Gastrocnemius medialis (tissue), 4 donors: ENCODE measurements at regions not wholly inside any gene's neighbourhood (a gene's known extent, or its start where the extent isn't known, plus 50 kb on each side); places are given as distances from the start of the nearest gene placed in this dataset.

Source experiments
- ATAC-seq, 2 donors: fragments of 150-250 bp; one replicate each; pipeline ENCODE4 v1.9.1; 2016
- DNase-seq, 2 donors: peaks; one replicate each; pipeline ENCODE4 v3.0.0-alpha.2; 2019
- H3K27ac ChIP-seq, 4 donors: fragments of 200-600 bp; sonication (generic); 1 replicate in 1 of 4; 2 replicates in 3 of 4; pipeline ENCODE4 v1.5.1; 2016 to 2018; ENCODE audit warnings: mild to moderate bottlenecking in 2 of 4, moderate library complexity in 1 of 4
- H3K27me3 ChIP-seq, 3 donors: fragments of 200-600 bp; sonication (generic) in 2 of 3; 1 replicate in 1 of 3; 2 replicates in 2 of 3; pipeline versions ENCODE4 v1.5.1 to v1.6.0; 2016 to 2019; ENCODE audit warnings: mild to moderate bottlenecking in 1 of 3, moderate library complexity in 1 of 3
- H3K36me3 ChIP-seq, 2 donors: fragments of 200-600 bp; sonication (generic) in 1 of 2; one replicate each; pipeline ENCODE4 v1.5.1; 2017 to 2018
- H3K4me1 ChIP-seq, 2 donors: fragments of 200-600 bp; sonication (generic) in 1 of 2; one replicate each; pipeline ENCODE4 v1.5.1; 2016 to 2017; ENCODE audit warnings: mild to moderate bottlenecking in 2 of 2
- H3K4me3 ChIP-seq, 4 donors: fragments of 200-600 bp; sonication (generic) in 3 of 4; 1 replicate in 1 of 4; 2 replicates in 3 of 4; pipeline ENCODE4 v1.5.1; 2016 to 2019; ENCODE audit warnings: mild to moderate bottlenecking in 2 of 4
- H3K9me3 ChIP-seq, 3 donors: fragments of 200-600 bp; sonication (generic) in 2 of 3; 1 replicate in 1 of 3; 2 replicates in 2 of 3; pipeline ENCODE4 v1.5.1; 2016 to 2019
- CTCF ChIP-seq, 5 experiments: fragments of 450-650 bp in 3 of 5; fragments of 200-600 bp in 2 of 5; sonication (generic) in 2 of 5; IDR thresholded peaks in 4 of 5; conservative IDR thresholded peaks in 1 of 5; 1 replicate in 4 of 5; 2 replicates in 1 of 5; pipeline ENCODE4 v1.5.1; 2016 to 2019; ENCODE audit warnings: antibody characterized with exemption in 5 of 5, mild to moderate bottlenecking in 3 of 5, moderate library complexity in 3 of 5
- POLR2A ChIP-seq, 2 donors: fragments of 450-650 bp; IDR thresholded peaks; one replicate each; pipeline ENCODE4 v1.6.1; 2017; ENCODE audit warnings: antibody characterized with exemption in 2 of 2, mild to moderate bottlenecking in 2 of 2, moderate library complexity in 2 of 2
- in situ Hi-C, 4 donors: fragments of 200-750 bp; cut with MboI; loops; one replicate each; pipeline versions ENCODE4 v1.15.0 to v1.8.0; 2017; ENCODE audit warnings: low sequenced_read_pairs in 4 of 4
- intact Hi-C: fragments of 100-400 bp; cut with DNase I; formaldehyde crosslinking; loops from one replicate; pipeline ENCODE4 v1.15.1; 2023; ENCODE audit warnings: low total_unique reads

- H3K36me3 ChIP-seq: no peaks in the 10 kb centered on the region
- TF ChIP-seq CTCF (IDR thresholded peaks at IDR 0.05 in 4 of 5, conservative IDR thresholded peaks at IDR 0.05 in 1 of 5) (no peak), POLR2A (IDR thresholded peaks at IDR 0.05) (no peak)
- H3K4me3 ChIP-seq: no peak overlapping the region
- H3K27me3 ChIP-seq: no peaks in the 10 kb centered on the region
- H3K4me1 ChIP-seq: peaks cover 59 to 64% of the 10 kb centered on the region in 2 donors
- in situ Hi-C loops (no loop called here), intact Hi-C loops (loop anchor here (2.0 kb wide), 1 partner anchor 25 kb away; no protein-coding TSS in a partner anchor)
- H3K27ac ChIP-seq: peak overlapping the region; percentile 73 to 82 (median 81)
- peak; percentile 71 to 87 for ATAC-seq
- no peak for DNase-seq
- H3K9me3 ChIP-seq: no peaks in the 10 kb centered on the region
Measured at GRCh38 chr1:184827600-184828368, 73.1 kb upstream of the EDEM3 start.

GRCh38 chr1:184826001-184826400 lies 71.3 kb upstream of the EDEM3 start:
- Histone ChIP-seq H3K9me3 (no peaks in the 10 kb centered on the region), H3K4me3 (no peak overlapping the region), H3K27ac (peak overlapping the region; percentile 73 to 82 (median 81)), H3K36me3 (no peaks in the 10 kb centered on the region), H3K4me1 (peaks cover 73 to 82% of the 10 kb centered on the region in 2 donors), H3K27me3 (no peaks in the 10 kb centered on the region)
- TF ChIP-seq CTCF (IDR thresholded peaks at IDR 0.05 in 4 of 5, conservative IDR thresholded peaks at IDR 0.05 in 1 of 5): no peak
- TF ChIP-seq POLR2A (IDR thresholded peaks at IDR 0.05): no peak
- DNase-seq: no peak
- no peak for ATAC-seq
- intact Hi-C loops: no loop called here
- in situ Hi-C loops: no loop called here

GRCh38 chr1:184825571-184825970 lies 70.9 kb upstream of the EDEM3 start:
- TF ChIP-seq CTCF (IDR thresholded peaks at IDR 0.05 in 4 of 5, conservative IDR thresholded peaks at IDR 0.05 in 1 of 5): no peak
- TF ChIP-seq POLR2A (IDR thresholded peaks at IDR 0.05): no peak
- no peak for ATAC-seq
- DNase-seq: no peak
- intact Hi-C loops: no loop called here
- in situ Hi-C loops: no loop called here
- Histone ChIP-seq H3K4me3 (no peak overlapping the region), H3K27me3 (no peaks in the 10 kb centered on the region), H3K27ac (peak overlapping the region; percentile 73 to 82 (median 81)), H3K9me3 (no peaks in the 10 kb centered on the region), H3K4me1 (peaks cover 73 to 83% of the 10 kb centered on the region in 2 donors), H3K36me3 (no peaks in the 10 kb centered on the region)

- H3K36me3 ChIP-seq: no peaks in the 10 kb centered on the region
- ATAC-seq: no peak
Measured at GRCh38 chr1:184824691-184825323, 70.1 kb upstream of the EDEM3 start.

More at GRCh38 chr1:184824691-184825323, 70.1 kb upstream of the EDEM3 start:
- intact Hi-C loops: no loop called here
- DNase-seq: no peak
- TF ChIP-seq CTCF (IDR thresholded peaks at IDR 0.05 in 4 of 5, conservative IDR thresholded peaks at IDR 0.05 in 1 of 5): no peak
- no peak for TF ChIP-seq POLR2A (IDR thresholded peaks at IDR 0.05)
- H3K4me3 ChIP-seq: no peak overlapping the region
- in situ Hi-C loops: no loop called here
- peaks cover 73 to 83% of the 10 kb centered on the region in 2 donors for H3K4me1 ChIP-seq
- no peaks in the 10 kb centered on the region for H3K9me3 ChIP-seq
- no peaks in the 10 kb centered on the region for H3K27me3 ChIP-seq
- H3K27ac ChIP-seq: peak overlapping the region; percentile 73 to 82 (median 81)
